Activated B cell treated with CpG ODN at 0.5 μM for 24 hours (primary cell): ENCODE measurements at regions not wholly inside any gene's neighbourhood (a gene's known extent, or its start where the extent isn't known, plus 50 kb on each side); places are given as distances from the start of the nearest gene placed in this dataset.

ENCODE experiments used
- ATAC-seq: fragments of 200-7000 bp; cut with Tn5 transposase; one replicate; pipeline ENCODE4 v1.10.0; 2021; ENCODE audit warnings: low read depth, mild to moderate bottlenecking, moderate library complexity
- CTCF ChIA-PET: fragments of 350-600 bp; sonication (Branson Sonifier 250); formaldehyde crosslinking; loops from one replicate; lab custom pipeline; 2021; ENCODE audit warnings: antibody characterized with exemption; lab: Charles Lee
- POLR2A ChIA-PET: fragments of 350-600 bp; sonication (Branson Sonifier 250); formaldehyde crosslinking; loops from one replicate; lab custom pipeline; 2021; ENCODE audit warnings: antibody characterized with exemption; lab: Charles Lee
- DNase-seq: peaks from one replicate; pipeline ENCODE4 v3.0.0; 2022
- H3K27ac Mint-ChIP-seq: one replicate; pipeline ENCODE4 v1.8.0; 2020; ENCODE audit warnings: mixed read lengths
- H3K27me3 Mint-ChIP-seq: one replicate; pipeline ENCODE4 v1.8.0; 2021; ENCODE audit warnings: mixed read lengths
- H3K36me3 Mint-ChIP-seq: one replicate; pipeline ENCODE4 v1.8.0; 2021; ENCODE audit warnings: low read depth, mixed read lengths
- H3K4me1 Mint-ChIP-seq: one replicate; pipeline ENCODE4 v1.8.0; 2021; ENCODE audit warnings: mixed read lengths
- H3K4me3 Mint-ChIP-seq: one replicate; pipeline ENCODE4 v1.8.0; 2020; ENCODE audit warnings: mild to moderate bottlenecking, mixed read lengths
- H3K9me3 Mint-ChIP-seq: one replicate; pipeline ENCODE4 v1.8.0; 2020; ENCODE audit warnings: mixed read lengths
- intact Hi-C: fragments of 100-400 bp; cut with micrococcal nuclease; formaldehyde crosslinking; loops from one replicate; pipeline ENCODE4 v1.15.1; 2024
- TF ChIP-seq, protein P1 (sequence below): fragments of 200-600 bp; IDR thresholded peaks from one replicate; pipeline ENCODE4 v1.8.0; 2022; ENCODE audit warnings: antibody characterized with exemption, mild to moderate bottlenecking

DNA sequence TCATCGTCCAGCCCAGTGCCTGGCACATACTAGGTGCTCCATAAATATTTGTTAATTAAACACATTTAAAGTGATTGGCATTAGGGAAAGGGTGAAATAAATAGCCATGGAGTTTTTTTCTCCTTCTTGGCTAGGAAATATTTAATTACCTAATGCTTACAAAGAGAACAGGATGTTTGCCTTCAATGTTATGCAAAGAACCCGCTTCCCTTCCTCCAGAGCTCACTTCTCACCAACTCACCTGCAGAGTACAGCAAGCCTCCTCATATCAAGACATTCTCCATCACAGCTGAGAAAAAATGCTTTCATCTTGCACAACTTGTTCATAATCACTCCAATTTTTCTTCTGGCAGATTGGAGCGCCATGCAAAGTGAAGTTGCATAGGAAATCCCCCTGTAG lies 161.7 kb upstream of the STK32A start:
- ChIA-PET POLR2A (no interaction called here), CTCF (no interaction called here)
- ATAC-seq (no peak), DNase-seq (no peak)
- Mint-ChIP-seq H3K27me3 (no peaks in the 10 kb centered on the region), H3K36me3 (no peaks in the 10 kb centered on the region), H3K4me3 (no peak overlapping the region), H3K4me1 (no peaks in the 10 kb centered on the region), H3K9me3 (no peaks in the 10 kb centered on the region), H3K27ac (no peak overlapping the region)
- intact Hi-C loops: no loop called here
- TF ChIP-seq, protein P1, sequence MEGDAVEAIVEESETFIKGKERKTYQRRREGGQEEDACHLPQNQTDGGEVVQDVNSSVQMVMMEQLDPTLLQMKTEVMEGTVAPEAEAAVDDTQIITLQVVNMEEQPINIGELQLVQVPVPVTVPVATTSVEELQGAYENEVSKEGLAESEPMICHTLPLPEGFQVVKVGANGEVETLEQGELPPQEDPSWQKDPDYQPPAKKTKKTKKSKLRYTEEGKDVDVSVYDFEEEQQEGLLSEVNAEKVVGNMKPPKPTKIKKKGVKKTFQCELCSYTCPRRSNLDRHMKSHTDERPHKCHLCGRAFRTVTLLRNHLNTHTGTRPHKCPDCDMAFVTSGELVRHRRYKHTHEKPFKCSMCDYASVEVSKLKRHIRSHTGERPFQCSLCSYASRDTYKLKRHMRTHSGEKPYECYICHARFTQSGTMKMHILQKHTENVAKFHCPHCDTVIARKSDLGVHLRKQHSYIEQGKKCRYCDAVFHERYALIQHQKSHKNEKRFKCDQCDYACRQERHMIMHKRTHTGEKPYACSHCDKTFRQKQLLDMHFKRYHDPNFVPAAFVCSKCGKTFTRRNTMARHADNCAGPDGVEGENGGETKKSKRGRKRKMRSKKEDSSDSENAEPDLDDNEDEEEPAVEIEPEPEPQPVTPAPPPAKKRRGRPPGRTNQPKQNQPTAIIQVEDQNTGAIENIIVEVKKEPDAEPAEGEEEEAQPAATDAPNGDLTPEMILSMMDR: no peak

DNA sequence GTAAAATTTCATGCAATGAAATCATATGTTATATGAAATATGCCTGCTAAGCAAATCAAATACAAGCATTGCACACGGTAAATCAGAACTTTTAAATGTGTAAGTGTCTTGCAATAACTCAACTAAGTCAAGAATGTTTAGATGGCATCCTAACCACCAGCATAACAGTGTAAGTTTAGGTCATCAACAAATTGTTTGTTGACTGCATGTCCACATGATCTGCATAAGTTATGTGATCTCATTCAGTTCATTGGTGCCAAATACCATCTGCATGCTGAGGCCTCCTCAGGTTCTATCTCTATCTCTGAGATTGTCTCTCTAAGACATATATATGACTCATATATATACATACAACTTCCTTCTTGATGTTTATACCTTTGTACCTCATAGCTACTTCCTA lies 159.6 kb upstream of the STK32A start:
- intact Hi-C loops: no loop called here
- TF ChIP-seq, protein P1: no peak
- POLR2A ChIA-PET: no interaction called here
- no peaks in the 10 kb centered on the region for H3K27me3 Mint-ChIP-seq
- no peaks in the 10 kb centered on the region for H3K9me3 Mint-ChIP-seq
- H3K4me3 Mint-ChIP-seq: no peak overlapping the region
- CTCF ChIA-PET: no interaction called here
- no peak overlapping the region for H3K27ac Mint-ChIP-seq
- no peak for DNase-seq
- H3K4me1 Mint-ChIP-seq: no peaks in the 10 kb centered on the region
- ATAC-seq: no peak
- no peaks in the 10 kb centered on the region for H3K36me3 Mint-ChIP-seq

- no peak overlapping the region for H3K4me3 Mint-ChIP-seq
- DNase-seq (no peak), ATAC-seq (no peak)
- ChIA-PET CTCF (no interaction called here), POLR2A (no interaction called here)
- no peak overlapping the region for H3K27ac Mint-ChIP-seq
- H3K9me3 Mint-ChIP-seq: no peaks in the 10 kb centered on the region
- H3K4me1 Mint-ChIP-seq: no peaks in the 10 kb centered on the region
- intact Hi-C loops: no loop called here
- no peaks in the 10 kb centered on the region for H3K36me3 Mint-ChIP-seq
- TF ChIP-seq, protein P1: no peak
- H3K27me3 Mint-ChIP-seq: no peaks in the 10 kb centered on the region
Measured at GRCh38 chr5:147080391-147080790, 154.4 kb upstream of the STK32A start.

DNA sequence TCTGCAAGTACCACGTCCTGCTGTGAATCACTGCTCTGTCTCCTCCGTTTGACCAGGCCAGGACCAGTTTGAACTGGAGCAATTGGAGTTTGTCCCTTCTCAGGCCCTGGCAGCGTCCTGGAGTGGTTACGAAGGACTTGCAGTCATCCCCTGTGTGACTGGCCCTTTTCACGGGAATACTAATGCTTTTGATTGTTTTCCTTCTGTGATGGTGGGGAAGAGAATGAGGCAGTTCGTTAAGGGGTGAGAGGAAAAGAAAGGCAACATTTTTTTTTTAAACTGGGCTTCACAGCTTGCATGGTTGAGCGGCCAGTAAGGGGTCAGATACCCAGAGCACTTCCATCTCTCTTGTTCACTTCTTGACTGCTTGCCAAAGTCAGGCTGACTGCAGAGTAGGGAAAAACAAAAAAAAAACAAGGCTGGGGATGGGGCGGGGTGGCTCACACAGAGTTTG lies 153.5 kb upstream of the STK32A start:
- TF ChIP-seq, protein P1: no peak
- no peak for DNase-seq
- ChIA-PET POLR2A (no interaction called here), CTCF (no interaction called here)
- no peak overlapping the region for H3K4me3 Mint-ChIP-seq
- no peaks in the 10 kb centered on the region for H3K4me1 Mint-ChIP-seq
- H3K9me3 Mint-ChIP-seq: no peaks in the 10 kb centered on the region
- H3K27me3 Mint-ChIP-seq: no peaks in the 10 kb centered on the region
- no peaks in the 10 kb centered on the region for H3K36me3 Mint-ChIP-seq
- no peak for ATAC-seq
- H3K27ac Mint-ChIP-seq: no peak overlapping the region
- intact Hi-C loops: no loop called here

GRCh38 chr5:147084702-147085101 lies 150.1 kb upstream of the STK32A start:
- CTCF ChIA-PET: no interaction called here
- no peaks in the 10 kb centered on the region for H3K9me3 Mint-ChIP-seq
- POLR2A ChIA-PET: no interaction called here
- no peaks in the 10 kb centered on the region for H3K4me1 Mint-ChIP-seq
- intact Hi-C loops: no loop called here
- no peaks in the 10 kb centered on the region for H3K27me3 Mint-ChIP-seq
- no peak overlapping the region for H3K4me3 Mint-ChIP-seq
- TF ChIP-seq, protein P1: no peak
- ATAC-seq (no peak), DNase-seq (no peak)
- no peak overlapping the region for H3K27ac Mint-ChIP-seq
- H3K36me3 Mint-ChIP-seq: no peaks in the 10 kb centered on the region
